ENCODE measurements at regions not wholly inside any gene's neighbourhood (a gene's known extent, or its start where the extent isn't known, plus 50 kb on each side); places are given as distances from the start of the nearest gene placed in this dataset.
"Not testable (repeated sequence)": the region's sequence is repeated elsewhere in the genome, so short reads cannot be mapped to it uniquely, and the experiment has no call there.

DNA sequence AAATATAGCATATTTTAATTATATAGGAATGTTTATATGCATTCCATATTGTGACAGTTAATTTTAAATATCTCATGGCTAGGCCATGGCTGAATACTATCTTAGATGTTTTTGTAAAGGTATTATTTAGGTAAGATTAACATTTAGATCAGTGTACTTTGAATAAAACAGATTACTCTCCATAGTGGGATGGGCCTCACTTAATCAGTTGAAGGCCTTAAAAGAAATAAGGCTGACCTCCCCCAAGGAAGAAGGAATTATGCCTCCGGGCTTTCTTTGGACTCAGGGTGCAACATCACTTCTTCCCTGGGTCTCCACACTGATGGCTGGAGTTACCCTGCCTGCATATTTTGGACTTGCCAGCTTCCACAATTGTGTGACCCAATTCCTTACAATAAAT lies 113.4 kb downstream of the SEPTIN7 start:
- not testable (repeated sequence) for TF ChIP-seq CTCF (IDR thresholded peaks at IDR 0.05); POLR2AphosphoS5 (IDR thresholded peaks at IDR 0.05; ENCODE audit: low read depth, low read length)
